ENCODE measurements at regions not wholly inside any gene's neighbourhood (a gene's known extent, or its start where the extent isn't known, plus 50 kb on each side); places are given as distances from the start of the nearest gene placed in this dataset.

- intact Hi-C loops (cut with DNase I): no loop called here
- ATAC-seq: no peak
- no peaks in the 10 kb centered on the region for H3K27me3 ChIP-seq
Observed at GRCh38 chr2:187719510-187719909, 165.3 kb upstream of the TFPI start.

DNA sequence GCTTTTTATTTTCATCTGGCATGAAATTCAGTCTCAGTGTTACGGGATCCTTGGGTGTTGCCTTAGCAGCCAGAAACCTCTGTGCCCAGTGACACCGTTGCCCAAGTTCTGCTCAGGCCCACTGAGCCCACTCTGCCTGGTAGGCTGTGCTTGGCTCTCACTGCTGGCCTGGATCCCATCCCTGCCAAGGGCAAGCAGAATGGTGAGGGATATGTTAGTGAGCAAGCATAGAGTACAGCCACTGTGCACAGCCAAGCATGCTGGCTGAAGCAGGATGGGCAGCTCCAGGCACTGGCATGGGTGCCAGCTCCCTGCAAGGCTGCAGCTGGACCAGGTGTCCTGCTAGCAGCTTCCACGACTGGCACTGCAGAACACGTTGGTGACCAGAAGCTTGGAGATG is 194.7 kb upstream of the TFPI start:
- Histone ChIP-seq H3K27ac (no peak overlapping the region), H3K4me1 (no peaks in the 10 kb centered on the region), H3K9me3 (peaks cover 0 to 8% (median 0%) of the 10 kb centered on the region in 11 donors), H3K27me3 (no peaks in the 10 kb centered on the region), H3K36me3 (no peaks in the 10 kb centered on the region), H3K4me3 (no peak overlapping the region)
- no peak for ATAC-seq
- 80 to 82% methylated on average over 4 of the region's 4 CpGs for WGBS, 2 donors
- intact Hi-C loops (cut with DNase I): no loop called here
- no peak for DNase-seq
- no peak for TF ChIP-seq CTCF (IDR thresholded peaks at IDR 0.05)

More at GRCh38 chr2:187719510-187719909, 165.3 kb upstream of the TFPI start:
- Histone ChIP-seq H3K4me3 (no peak overlapping the region), H3K36me3 (no peaks in the 10 kb centered on the region), H3K27ac (no peak overlapping the region), H3K9me3 (peaks cover 0 to 18% (median 0%) of the 10 kb centered on the region in 11 donors), H3K4me1 (no peaks in the 10 kb centered on the region)
- no peak for TF ChIP-seq CTCF (IDR thresholded peaks at IDR 0.05)
- DNase-seq: no peak
- WGBS, 2 donors: 76 to 84% methylated on average over 2 of the region's 2 CpGs

- H3K27ac ChIP-seq: no peak overlapping the region
- 87% methylated on average over 7 of the region's 7 CpGs for WGBS, 2 donors
Observed at GRCh38 chr2:187749804-187750431, 195.7 kb upstream of the TFPI start.

GRCh38 chr2:187768995-187769394 is 214.8 kb upstream of the TFPI start:
- intact Hi-C loops (cut with DNase I): no loop called here
- Histone ChIP-seq H3K9me3 (no peaks in the 10 kb centered on the region), H3K4me3 (no peak overlapping the region), H3K27me3 (no peaks in the 10 kb centered on the region), H3K27ac (no peak overlapping the region), H3K4me1 (no peaks in the 10 kb centered on the region), H3K36me3 (no peaks in the 10 kb centered on the region)
- no peak for TF ChIP-seq CTCF (IDR thresholded peaks at IDR 0.05)
- ATAC-seq (no peak), DNase-seq (no peak)
- 92 to 95% methylated on average over 4 of the region's 4 CpGs for WGBS, 2 donors

More at GRCh38 chr2:187749804-187750431, 195.7 kb upstream of the TFPI start:
- Histone ChIP-seq H3K4me1 (no peaks in the 10 kb centered on the region), H3K4me3 (no peak overlapping the region), H3K27me3 (no peaks in the 10 kb centered on the region), H3K9me3 (peaks cover 0 to 8% (median 0%) of the 10 kb centered on the region in 11 donors), H3K36me3 (no peaks in the 10 kb centered on the region)
- intact Hi-C loops (cut with DNase I): no loop called here
- DNase-seq (no peak), ATAC-seq (no peak)
- TF ChIP-seq CTCF (IDR thresholded peaks at IDR 0.05): no peak

All from heart right ventricle (tissue), 16 donors.